C4-2B (cell line): ENCODE measurements at regions not wholly inside any gene's neighbourhood (a gene's known extent, or its start where the extent isn't known, plus 50 kb on each side); places are given as distances from the start of the nearest gene placed in this dataset.

ENCODE experiments used
- H3K27ac ChIP-seq: fragments of 450-650 bp; 2 replicates; pipeline ENCODE4 v1.5.1; 2017
- CTCF ChIP-seq: fragments of 450-650 bp; conservative IDR thresholded peaks from 2 replicates; pipeline ENCODE4 v1.5.1; 2017; ENCODE audit warnings: mild to moderate bottlenecking
- ZFX ChIP-seq: fragments of 450-650 bp; IDR thresholded peaks from 2 replicates; pipeline ENCODE4 v1.6.1; 2017

GRCh38 chr1:79398501-79398900 is 392.0 kb upstream of the ADGRL4 start:
- H3K27ac ChIP-seq: no peak overlapping the region
- TF ChIP-seq CTCF: no peak
- no peak for TF ChIP-seq ZFX

- TF ChIP-seq ZFX (no peak), CTCF (no peak)
- H3K27ac ChIP-seq: no peak overlapping the region
Measured at GRCh38 chr1:79396901-79397300, 390.4 kb upstream of the ADGRL4 start.

GRCh38 chr1:79388694-79389361 is 382.3 kb upstream of the ADGRL4 start:
- no peak overlapping the region for H3K27ac ChIP-seq
- TF ChIP-seq CTCF (no peak), ZFX (no peak)

- TF ChIP-seq ZFX (no peak), CTCF (no peak)
- no peak overlapping the region for H3K27ac ChIP-seq
Measured at GRCh38 chr1:79386730-79387129, 380.2 kb upstream of the ADGRL4 start.

GRCh38 chr1:79380078-79380477 is 373.5 kb upstream of the ADGRL4 start:
- H3K27ac ChIP-seq: no peak overlapping the region
- peak; percentile 14 for TF ChIP-seq CTCF
- TF ChIP-seq ZFX: no peak

- no peak overlapping the region for H3K27ac ChIP-seq
- TF ChIP-seq ZFX (no peak), CTCF (no peak)
Measured at GRCh38 chr1:79376106-79376505, 369.6 kb upstream of the ADGRL4 start.

GRCh38 chr1:79375352-79375751 is 368.8 kb upstream of the ADGRL4 start:
- TF ChIP-seq ZFX: no peak
- TF ChIP-seq CTCF: no peak
- no peak overlapping the region for H3K27ac ChIP-seq
